ENCODE measurements at regions not wholly inside any gene's neighbourhood (a gene's known extent, or its start where the extent isn't known, plus 50 kb on each side); places are given as distances from the start of the nearest gene placed in this dataset.

DNA sequence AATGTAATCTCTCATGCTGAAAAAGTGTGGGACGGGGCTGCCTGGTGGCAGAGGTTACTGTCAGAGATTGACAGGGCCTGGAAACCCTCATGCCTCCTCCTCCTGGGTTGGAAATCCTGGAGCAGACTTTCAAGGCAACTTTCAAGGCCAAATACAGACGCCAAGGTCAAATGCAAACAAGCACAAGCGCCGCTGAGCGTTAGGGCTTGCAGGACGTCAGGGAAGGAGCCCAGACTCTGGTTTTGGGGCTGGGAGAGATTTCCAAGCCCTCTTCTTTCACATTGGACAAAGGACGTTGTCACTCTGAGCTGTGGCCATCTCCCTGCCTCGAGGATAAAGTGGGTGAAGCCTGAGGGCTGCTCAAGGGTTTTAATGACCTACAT lies 120.1 kb downstream of the TWIST2 start:
- TF ChIP-seq, protein P1, sequence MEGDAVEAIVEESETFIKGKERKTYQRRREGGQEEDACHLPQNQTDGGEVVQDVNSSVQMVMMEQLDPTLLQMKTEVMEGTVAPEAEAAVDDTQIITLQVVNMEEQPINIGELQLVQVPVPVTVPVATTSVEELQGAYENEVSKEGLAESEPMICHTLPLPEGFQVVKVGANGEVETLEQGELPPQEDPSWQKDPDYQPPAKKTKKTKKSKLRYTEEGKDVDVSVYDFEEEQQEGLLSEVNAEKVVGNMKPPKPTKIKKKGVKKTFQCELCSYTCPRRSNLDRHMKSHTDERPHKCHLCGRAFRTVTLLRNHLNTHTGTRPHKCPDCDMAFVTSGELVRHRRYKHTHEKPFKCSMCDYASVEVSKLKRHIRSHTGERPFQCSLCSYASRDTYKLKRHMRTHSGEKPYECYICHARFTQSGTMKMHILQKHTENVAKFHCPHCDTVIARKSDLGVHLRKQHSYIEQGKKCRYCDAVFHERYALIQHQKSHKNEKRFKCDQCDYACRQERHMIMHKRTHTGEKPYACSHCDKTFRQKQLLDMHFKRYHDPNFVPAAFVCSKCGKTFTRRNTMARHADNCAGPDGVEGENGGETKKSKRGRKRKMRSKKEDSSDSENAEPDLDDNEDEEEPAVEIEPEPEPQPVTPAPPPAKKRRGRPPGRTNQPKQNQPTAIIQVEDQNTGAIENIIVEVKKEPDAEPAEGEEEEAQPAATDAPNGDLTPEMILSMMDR (conservative IDR thresholded peaks at IDR 0.05; ENCODE audit: low read depth, low read length), result no peak
- H3K4me3 ChIP-seq (ENCODE audit: low read length), result no peak overlapping the region
- no peak for DNase-seq (ENCODE audit: low read depth)

DNA sequence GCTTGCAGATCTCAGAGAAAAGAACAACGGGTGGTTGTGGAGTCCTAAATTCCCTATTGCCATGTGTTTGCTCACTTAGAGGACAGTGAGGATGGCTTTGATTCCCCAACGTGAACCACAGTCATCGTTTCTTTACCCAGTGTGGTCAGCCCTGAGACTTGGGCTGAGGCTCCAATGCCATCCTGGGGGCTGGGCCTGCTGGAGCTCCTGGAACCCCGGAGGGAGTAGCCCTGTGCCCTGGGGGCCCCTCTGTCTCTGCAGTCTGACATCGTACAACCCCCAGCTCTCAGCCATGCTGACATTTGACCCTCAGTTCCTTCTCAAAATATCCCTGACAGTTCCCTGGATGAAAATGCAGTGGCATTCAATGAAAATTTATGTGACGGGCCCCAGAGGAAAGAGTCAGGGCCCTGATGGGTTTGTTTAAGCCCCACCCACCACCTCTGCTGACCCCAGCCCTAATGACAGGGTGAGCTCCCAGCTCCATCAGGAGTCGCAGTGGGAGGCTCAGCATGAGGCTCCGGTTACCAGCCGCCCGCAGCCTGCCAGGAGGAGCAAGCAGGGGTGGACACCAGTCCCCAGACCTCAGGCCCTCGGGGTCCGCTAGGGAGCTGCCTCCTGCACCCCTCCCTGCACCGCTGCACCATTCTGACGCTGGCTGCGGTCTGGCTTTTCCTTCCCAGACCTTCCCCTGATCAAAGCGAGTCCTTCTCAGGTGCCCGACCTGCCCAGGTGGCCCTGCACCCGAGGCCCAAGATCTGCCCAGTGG lies 120.9 kb downstream of the TWIST2 start:
- TF ChIP-seq, protein P1 (conservative IDR thresholded peaks at IDR 0.05; ENCODE audit: low read depth, low read length), result no peak
- no peak for DNase-seq (ENCODE audit: low read depth)
- H3K4me3 ChIP-seq (ENCODE audit: low read length), result no peak overlapping the region

DNA sequence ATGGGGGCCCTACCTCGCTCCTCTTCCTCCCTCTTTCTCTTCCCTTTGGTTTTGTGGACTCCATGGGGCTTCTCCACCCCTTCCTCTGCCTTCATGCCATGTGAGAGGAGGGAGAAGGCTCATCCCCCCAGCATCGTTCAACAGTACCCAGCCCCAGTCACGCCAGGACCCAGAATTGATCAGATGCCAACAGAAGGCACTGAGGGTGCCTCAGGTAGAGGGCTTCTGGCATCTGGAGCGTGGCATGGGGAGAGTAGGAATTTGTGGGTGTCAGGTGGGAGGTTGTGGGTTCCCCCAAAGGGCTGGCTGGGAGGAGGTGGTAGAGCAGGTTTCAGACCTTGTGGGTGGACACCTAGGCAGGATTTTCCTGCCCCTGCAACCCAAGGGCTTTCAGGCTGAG lies 122.0 kb downstream of the TWIST2 start:
- TF ChIP-seq, protein P1 (conservative IDR thresholded peaks at IDR 0.05; ENCODE audit: low read depth, low read length), result no peak
- no peak for DNase-seq (ENCODE audit: low read depth)
- H3K4me3 ChIP-seq (ENCODE audit: low read length), result no peak overlapping the region

DNA sequence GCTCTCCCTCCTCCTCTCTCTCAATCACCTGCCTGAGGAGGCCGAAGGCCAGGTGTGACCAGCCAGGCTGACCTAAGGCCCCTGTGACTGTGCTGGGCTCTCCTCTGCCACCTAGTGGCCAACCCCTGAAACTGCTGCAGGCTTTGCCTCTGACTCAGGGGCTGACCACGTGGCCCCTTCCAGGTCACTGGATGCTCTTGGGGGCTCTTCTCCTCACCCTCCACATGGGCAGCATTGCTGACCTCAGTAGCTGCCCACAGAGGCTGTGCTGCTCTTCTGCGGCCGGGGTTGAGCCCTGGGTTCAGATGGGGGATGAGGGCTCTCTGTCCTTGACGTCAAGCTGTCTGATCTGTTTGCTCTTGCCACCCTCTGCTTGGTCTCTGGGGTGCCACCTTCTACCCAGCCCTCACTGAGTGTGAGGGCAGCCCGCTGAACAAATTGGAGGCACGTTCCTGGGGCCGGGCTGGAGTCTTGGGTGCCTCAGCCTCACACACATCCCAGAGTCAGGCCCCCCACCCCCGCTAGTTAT lies 122.7 kb downstream of the TWIST2 start:
- DNase-seq (ENCODE audit: low read depth), result no peak

DNA sequence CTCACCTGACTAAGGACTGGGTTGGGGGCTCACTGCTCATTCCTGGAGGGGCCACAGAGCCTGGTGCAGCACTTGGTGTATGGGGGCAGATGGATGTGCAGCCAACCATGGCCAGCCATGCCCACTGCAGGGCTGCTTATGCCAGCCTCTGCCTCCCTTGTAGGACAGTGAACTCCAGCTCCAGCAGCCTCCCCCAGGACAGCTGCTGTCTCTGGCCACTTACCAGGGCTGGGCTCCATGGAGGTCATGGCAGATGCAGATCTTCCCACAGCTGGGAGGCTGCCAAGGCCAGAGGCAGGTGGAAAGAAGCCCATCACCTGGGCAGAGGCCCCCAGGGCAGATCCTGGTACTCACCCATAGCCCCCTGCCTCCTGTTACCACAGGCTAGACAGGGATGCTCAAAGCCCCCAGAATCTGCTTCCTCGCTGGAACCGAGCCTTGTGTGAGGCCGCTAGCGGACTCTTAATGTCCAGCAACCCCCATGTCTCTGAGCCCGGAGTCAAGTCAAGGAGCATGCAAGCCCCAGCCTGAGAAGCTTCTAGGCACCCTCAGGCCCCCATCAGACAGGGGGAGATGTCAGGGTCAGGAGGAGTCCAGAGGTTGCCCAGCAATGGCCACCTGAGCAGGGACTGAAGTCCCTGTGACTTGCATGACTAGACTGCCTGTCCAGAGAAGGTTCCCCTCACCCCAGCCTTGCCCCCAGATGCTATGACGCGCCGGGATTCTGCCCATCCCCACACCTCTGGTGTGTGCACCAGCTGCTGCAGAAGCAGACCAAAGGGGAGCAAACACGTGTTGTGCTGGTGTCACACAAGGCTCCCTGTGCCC lies 123.6 kb downstream of the TWIST2 start:
- no peak overlapping the region for H3K4me3 ChIP-seq (ENCODE audit: low read length)
- DNase-seq (ENCODE audit: low read depth), result no peak
- TF ChIP-seq, protein P1 (conservative IDR thresholded peaks at IDR 0.05; ENCODE audit: low read depth, low read length), result no peak

More for the DNA sequence above, 122.7 kb downstream of the TWIST2 start:
- no peak overlapping the region for H3K4me3 ChIP-seq (ENCODE audit: low read length)
- TF ChIP-seq, protein P1 (conservative IDR thresholded peaks at IDR 0.05; ENCODE audit: low read depth, low read length), result peak; percentile 100

DNA sequence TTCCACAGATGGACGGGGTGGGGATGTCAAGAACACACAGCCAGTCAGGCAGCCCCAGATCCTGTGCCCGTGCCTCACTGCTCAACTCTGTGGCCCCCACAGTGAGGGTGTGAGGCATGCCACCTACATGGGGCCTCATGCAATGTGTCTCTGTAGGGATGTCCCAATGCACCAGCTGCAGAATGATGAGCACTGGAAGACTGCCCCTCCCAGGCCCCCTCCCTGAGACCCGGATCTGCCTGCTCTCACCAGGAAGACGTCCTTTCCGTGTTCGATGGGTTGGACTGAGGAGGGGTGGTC lies 124.2 kb downstream of the TWIST2 start:
- no peak overlapping the region for H3K4me3 ChIP-seq (ENCODE audit: low read length)
- TF ChIP-seq, protein P1 (conservative IDR thresholded peaks at IDR 0.05; ENCODE audit: low read depth, low read length), result no peak
- DNase-seq (ENCODE audit: low read depth), result no peak
